ENCODE measurements at regions not wholly inside any gene's neighbourhood (a gene's known extent, or its start where the extent isn't known, plus 50 kb on each side); places are given as distances from the start of the nearest gene placed in this dataset.
A peak's percentile ranks its signal among the peaks of the same experiment; 100 is the strongest.

- TF ChIP-seq ZNF384 (IDR thresholded peaks at IDR 0.05; ENCODE audit: borderline replicate concordance, low read depth, low read length) (peak; percentile 94), BACH1 (IDR thresholded peaks at IDR 0.05; ENCODE audit: borderline replicate concordance) (peak; percentile 88), MEF2B (IDR thresholded peaks at IDR 0.05; ENCODE audit: partially characterized antibody, poor library complexity, severe bottlenecking) (peak; percentile 77), JUND (IDR thresholded peaks at IDR 0.05; ENCODE audit: low read depth, low read length) (peak; percentile 62; the same call in 1 of the 2 replicates), IKZF1 (conservative IDR thresholded peaks at IDR 0.05) (0 out of 2 replicates have a peak, but pooled peaks have one; percentile 56)
Observed at GRCh38 chr2:195505701-195506100, 151.3 kb upstream of the SLC39A10 start (continued).

GRCh38 chr2:195503208-195503607 lies 153.8 kb upstream of the SLC39A10 start:
- peaks cover 3% of the 10 kb centered on the region; the same call in 1 of the 2 replicates for H3K4me1 ChIP-seq (ENCODE audit: control insufficient read depth, insufficient read depth, low read length)
- no peaks in the 10 kb centered on the region for H3K27me3 ChIP-seq (replicated peaks in 1 of 2; ENCODE audit: control insufficient read depth in 2 of 2, insufficient read depth in 2 of 2, low read length in 1 of 2)
- intact Hi-C loops (cut with micrococcal nuclease; ENCODE audit: unreplicated experiment): loop anchor here (5.0 to 10.0 kb wide), 2 partner anchors 432 to 564 kb away; partner anchors contain the start of gene DNAH7
- FAIRE-seq (no peak), DNase-seq (ENCODE audit: low read depth, low spot score) (no peak), ATAC-seq (no peak)
- no TSS peak for BruUV-seq (replicated peaks)
- no peak overlapping the region for H2AFZ ChIP-seq (ENCODE audit: control insufficient read depth, low read depth, low read length)
- CTCF ChIA-PET: interaction anchor here (1.0 to 7.3 kb wide), 5 partner anchors 30 to 184 kb away, joined by 3 to 99 read pairs (median 8); no protein-coding TSS in a partner anchor
- H3K9me3 ChIP-seq (replicated peaks; ENCODE audit: control insufficient read depth, insufficient read depth, low read length): peaks cover 4% of the 10 kb centered on the region; the same call in 2 of the 3 replicates
- no peak overlapping the region for H3K9ac ChIP-seq (ENCODE audit: control insufficient read depth, insufficient read depth, low read length)
- H3K4me2 ChIP-seq (ENCODE audit: control insufficient read depth, insufficient read depth): no peak overlapping the region
- SMC1A ChIA-PET (ENCODE audit: uncharacterized antibody, unreplicated experiment): interaction anchor here (0.6 to 4.0 kb wide), 7 partner anchors 11 to 485 kb away, joined by 3 to 19 read pairs (median 3); partner anchors contain the start of gene SLC39A10
- WGBS (ENCODE audit: insufficient coverage, insufficient replicate concordance, low lambda C conversion rate, missing lambda C conversion rate): 83% methylated on average over 6 of the region's 6 CpGs
- RAD21 ChIA-PET (ENCODE audit: unreplicated experiment): interaction anchor here (2.0 to 8.8 kb wide), 3 partner anchors 32 to 156 kb away, joined by 8 to 124 read pairs (median 62); partner anchors contain the start of gene SLC39A10
- no peaks in the 10 kb centered on the region for H3K36me3 ChIP-seq (ENCODE audit: control insufficient read depth in 2 of 2, insufficient read depth in 2 of 2, low read length in 1 of 2)
- POLR2A ChIA-PET: interaction anchor here (0.8 to 1.9 kb wide), 3 partner anchors 15 to 58 kb away, joined by 3 to 7 read pairs (median 3); no protein-coding TSS in a partner anchor
- no peaks in the 10 kb centered on the region for H3K79me2 ChIP-seq (ENCODE audit: control insufficient read depth, insufficient read depth, low read length)
- H3K27ac ChIP-seq (ENCODE audit: control insufficient read depth, insufficient read depth): no peak overlapping the region
- H4K20me1 ChIP-seq (ENCODE audit: control insufficient read depth, insufficient read depth): no peaks in the 10 kb centered on the region
- no peak for TF ChIP-seq ZNF687 (IDR thresholded peaks at IDR 0.05)
- TF ChIP-seq EGR1 (IDR thresholded peaks at IDR 0.05; ENCODE audit: borderline replicate concordance in 1 of 2, low read depth in 2 of 2, low read length in 2 of 2): no peak
- no peak for TF ChIP-seq KAT2A (conservative IDR thresholded peaks at IDR 0.05; ENCODE audit: control insufficient read depth, low read depth, low read length)
- no peak for TF ChIP-seq SMAD1 (IDR thresholded peaks at IDR 0.05; ENCODE audit: low read depth, partially characterized antibody)
- TF ChIP-seq MEF2A (IDR thresholded peaks at IDR 0.05; ENCODE audit: insufficient read depth, low read depth, low read length): no peak
- no peak for TF ChIP-seq CHD1 (IDR thresholded peaks at IDR 0.05; ENCODE audit: low read depth, low read length)
- TF ChIP-seq PAX5 (IDR thresholded peaks at IDR 0.05; ENCODE audit: borderline replicate concordance, low read depth, low read length): no peak
- TF ChIP-seq CREM (IDR thresholded peaks at IDR 0.05; ENCODE audit: low read depth): no peak
- TF ChIP-seq CBFB (IDR thresholded peaks at IDR 0.05; ENCODE audit: low read depth): no peak
- no peak for TF ChIP-seq HCFC1 (IDR thresholded peaks at IDR 0.05; ENCODE audit: low read length)
- TF ChIP-seq POLR2AphosphoS5 (IDR thresholded peaks at IDR 0.05; ENCODE audit: low read length): no peak
- TF ChIP-seq ZNF384 (IDR thresholded peaks at IDR 0.05; ENCODE audit: borderline replicate concordance, low read depth, low read length): no peak
- no peak for TF ChIP-seq HDAC6 (IDR thresholded peaks at IDR 0.05; ENCODE audit: unreplicated experiment)
- in situ Hi-C loops (cut with MboI): no loop called here
- no peak overlapping the region for H3K4me3 ChIP-seq

All from GM12878 (cell line).